H9 (cell line): ENCODE measurements at regions not wholly inside any gene's neighbourhood (a gene's known extent, or its start where the extent isn't known, plus 50 kb on each side); places are given as distances from the start of the nearest gene placed in this dataset.

Experiments
- DNase-seq: peaks from one replicate; pipeline ENCODE4 v3.0.0-alpha.2; 2017
- H2AFZ ChIP-seq: one replicate; pipeline ENCODE4 v1.6.1; 2013; ENCODE audit warnings: mild to moderate bottlenecking, low read length, control low read depth, moderate library complexity
- H2AK5ac ChIP-seq: 2 replicates; pipeline ENCODE4 v1.6.1; 2013; ENCODE audit warnings: low read length, control low read depth, mixed read lengths; ENCODE audit not compliant: insufficient read length
- H2BK120ac ChIP-seq: one replicate; pipeline ENCODE4 v1.6.1; 2013; ENCODE audit warnings: low read depth, mild to moderate bottlenecking, low read length, control low read depth, inconsistent platforms; ENCODE audit not compliant: poor library complexity, severe bottlenecking
- H2BK12ac ChIP-seq: 2 replicates; pipeline ENCODE4 v1.6.1; 2013; ENCODE audit warnings: low read length, control low read depth, mixed read lengths, low read depth; ENCODE audit not compliant: insufficient read length
- H2BK15ac ChIP-seq: 2 replicates; pipeline ENCODE4 v1.6.1; 2013; ENCODE audit warnings: low read depth, low read length, control low read depth
- H2BK20ac ChIP-seq: one replicate; pipeline ENCODE4 v1.6.1; 2013; ENCODE audit warnings: low read depth, mild to moderate bottlenecking, low read length, control low read depth, inconsistent platforms; ENCODE audit not compliant: poor library complexity, severe bottlenecking
- H2BK5ac ChIP-seq: 2 replicates; pipeline ENCODE4 v1.6.1; 2013; ENCODE audit warnings: low read length, control low read depth, mixed read lengths; ENCODE audit not compliant: insufficient read length
- H3K14ac ChIP-seq: 2 replicates; pipeline ENCODE4 v1.6.1; 2013; ENCODE audit warnings: low read length, control low read depth; ENCODE audit not compliant: insufficient read depth
- H3K18ac ChIP-seq: 2 replicates; pipeline ENCODE4 v1.6.1; 2013; ENCODE audit warnings: low read depth, mild to moderate bottlenecking, mixed read lengths, low read length, control low read depth; ENCODE audit not compliant: insufficient read length
- H3K23ac ChIP-seq: 2 replicates; pipeline ENCODE4 v1.6.1; 2013; ENCODE audit warnings: low read length, control low read depth, mixed read lengths, low read depth; ENCODE audit not compliant: insufficient read length
- H3K23me2 ChIP-seq: 2 replicates; pipeline ENCODE4 v1.6.1; 2013; ENCODE audit warnings: low read depth, mild to moderate bottlenecking, mixed read lengths, low read length, control low read depth; ENCODE audit not compliant: insufficient read length, poor library complexity, severe bottlenecking
- H3K27ac ChIP-seq: 2 replicates; pipeline ENCODE4 v1.5.1; 2013; ENCODE audit warnings: low read length, control low read depth, mixed read lengths, low read depth; ENCODE audit not compliant: insufficient read length
- H3K27me3 ChIP-seq: 2 replicates; pipeline ENCODE4 v1.6.1; 2013; ENCODE audit warnings: low read length, control low read depth, inconsistent platforms; ENCODE audit not compliant: insufficient read depth
- H3K4ac ChIP-seq: 2 replicates; pipeline ENCODE4 v1.6.1; 2013; ENCODE audit warnings: low read depth, mild to moderate bottlenecking, control low read depth, inconsistent platforms, low read length, moderate library complexity
- H3K4me1 ChIP-seq: 2 replicates; pipeline ENCODE4 v1.6.1; 2013; ENCODE audit warnings: low read length, control low read depth, inconsistent platforms; ENCODE audit not compliant: insufficient read depth
- H3K4me2 ChIP-seq: 2 replicates; pipeline ENCODE4 v1.6.1; 2013; ENCODE audit warnings: low read length, control low read depth, mixed read lengths; ENCODE audit not compliant: insufficient read length, insufficient read depth
- H3K56ac ChIP-seq: 2 replicates; pipeline ENCODE4 v1.6.1; 2013; ENCODE audit warnings: low read depth, mild to moderate bottlenecking, mixed read lengths, low read length, control low read depth; ENCODE audit not compliant: insufficient read length
- H3K79me1 ChIP-seq: 2 replicates; pipeline ENCODE4 v1.6.1; 2013; ENCODE audit warnings: low read depth, mild to moderate bottlenecking, moderate library complexity, low read length, control low read depth, inconsistent platforms; ENCODE audit not compliant: insufficient read depth, poor library complexity, severe bottlenecking
- H3K79me2 ChIP-seq: 2 replicates; pipeline ENCODE4 v1.6.1; 2013; ENCODE audit warnings: low read length, control low read depth, inconsistent platforms; ENCODE audit not compliant: insufficient read depth
- H3K9ac ChIP-seq: 2 replicates; pipeline ENCODE4 v1.6.1; 2013; ENCODE audit warnings: low read length, control low read depth, mixed read lengths; ENCODE audit not compliant: insufficient read length; ENCODE audit errors: extremely low read depth
- H3K9me3 ChIP-seq: one replicate; pipeline ENCODE4 v1.6.1; 2013; ENCODE audit warnings: low read depth, low read length, inconsistent platforms; ENCODE audit not compliant: control insufficient read depth
- H3T11ph ChIP-seq: one replicate; pipeline ENCODE4 v1.6.1; 2013; ENCODE audit warnings: mild to moderate bottlenecking, low read length, control low read depth, inconsistent platforms
- H4K20me1 ChIP-seq: one replicate; pipeline ENCODE4 v1.6.1; 2013; ENCODE audit not compliant: control insufficient read depth, insufficient read length, insufficient read depth
- H4K5ac ChIP-seq: 2 replicates; pipeline ENCODE4 v1.6.1; 2013; ENCODE audit warnings: low read depth, mild to moderate bottlenecking, mixed read lengths, low read length, control low read depth; ENCODE audit not compliant: insufficient read length
- H4K8ac ChIP-seq: replicated peaks from 2 replicates; pipeline ENCODE4 v1.6.1; 2013; ENCODE audit warnings: low read length, control low read depth, mixed read lengths, low read depth; ENCODE audit not compliant: insufficient read length
- H4K91ac ChIP-seq: 2 replicates; pipeline ENCODE4 v1.6.1; 2013; ENCODE audit warnings: low read depth, mild to moderate bottlenecking, moderate library complexity, mixed read lengths, low read length, control low read depth; ENCODE audit not compliant: insufficient read length
- H3K27ac Mint-ChIP-seq, 3 experiments: 2 replicates in 2 of 3; 3 replicates in 1 of 3; pipeline ENCODE4 v1.8.0; 2020 to 2021; ENCODE audit warnings: mixed read lengths in 3 of 3, mild to moderate bottlenecking in 1 of 3, moderate library complexity in 1 of 3
- H3K27me3 Mint-ChIP-seq: 2 replicates; pipeline ENCODE4 v1.8.0; 2021; ENCODE audit warnings: low read depth, mild to moderate bottlenecking, moderate library complexity, mixed read lengths
- H3K36me3 Mint-ChIP-seq, 3 experiments: 2 replicates in 2 of 3; 3 replicates in 1 of 3; pipeline ENCODE4 v1.8.0; 2020 to 2021; ENCODE audit warnings: low read depth in 3 of 3, mixed read lengths in 3 of 3; ENCODE audit not compliant: insufficient read depth in 1 of 3
- H3K4me1 Mint-ChIP-seq, 2 experiments: 2 replicates each; pipeline ENCODE4 v1.8.0; 2020; ENCODE audit warnings: mixed read lengths in 2 of 2
- H3K4me3 Mint-ChIP-seq, 2 experiments: 2 replicates in 1 of 2; 3 replicates in 1 of 2; pipeline ENCODE4 v1.8.0; 2020 to 2021; ENCODE audit warnings: mild to moderate bottlenecking in 2 of 2, mixed read lengths in 2 of 2, moderate library complexity in 1 of 2
- H3K9me3 Mint-ChIP-seq, 2 experiments: 2 replicates in 1 of 2; 3 replicates in 1 of 2; pipeline ENCODE4 v1.8.0; 2020; ENCODE audit warnings: mild to moderate bottlenecking in 2 of 2, mixed read lengths in 2 of 2, moderate library complexity in 1 of 2
- CTCF ChIP-seq: fragments of 200-600 bp; sonication (generic); conservative IDR thresholded peaks from 3 replicates; pipeline ENCODE4 v1.8.0; 2021; ENCODE audit warnings: antibody characterized with exemption, mild to moderate bottlenecking
- WGBS: extraction: QIAGEN DNeasy Blood & Tissue Kit; methylation state at CpG from one replicate; pipeline ENCODE4 v1.1.7; 2013; ENCODE audit warnings: missing lambda C conversion rate, low lambda C conversion rate, mixed read lengths; ENCODE audit not compliant: insufficient read length; ENCODE audit errors: extremely low coverage; 5-methylcytosine and 5-hydroxymethylcytosine counted together

GRCh38 chr13:73167028-73167820 lies 108.4 kb downstream of the KLF5 start:
- no peak overlapping the region for H2BK20ac ChIP-seq
- H3K27ac ChIP-seq: no peak overlapping the region
- H3K18ac ChIP-seq: no peak overlapping the region
- no peak overlapping the region for H3K9ac ChIP-seq
- no CpG with 5 or more reads among the region's 4 CpGs for WGBS
- H2AK5ac ChIP-seq: no peak overlapping the region
- H3K4me1 Mint-ChIP-seq: peaks cover 18 to 30% of the 10 kb centered on the region in 2 experiments
- H3K4me3 Mint-ChIP-seq: no peak overlapping the region
- H4K5ac ChIP-seq: no peak overlapping the region
- H3K4ac ChIP-seq: no peak overlapping the region
- H3K79me1 ChIP-seq: no peaks in the 10 kb centered on the region
- no peak for TF ChIP-seq CTCF
- no peaks in the 10 kb centered on the region for H3K9me3 Mint-ChIP-seq
- H4K20me1 ChIP-seq: no peaks in the 10 kb centered on the region
- H3K56ac ChIP-seq: no peak overlapping the region
- H2BK120ac ChIP-seq: no peak overlapping the region
- no peak for DNase-seq
- H3K27me3 Mint-ChIP-seq: no peaks in the 10 kb centered on the region
- H2AFZ ChIP-seq: no peak overlapping the region
- H3K27me3 ChIP-seq: no peaks in the 10 kb centered on the region
- no peaks in the 10 kb centered on the region for H3K23me2 ChIP-seq
- peaks cover 3% of the 10 kb centered on the region; the same call in 1 of the 2 replicates for H3K4me1 ChIP-seq
- H3T11ph ChIP-seq: no peak overlapping the region
- H2BK15ac ChIP-seq: no peak overlapping the region
- no peak overlapping the region for H3K4me2 ChIP-seq
- H3K36me3 Mint-ChIP-seq: no peaks in the 10 kb centered on the region; a peak in 1 of 7 replicates
- H2BK5ac ChIP-seq: no peak overlapping the region
- no peak overlapping the region for H3K14ac ChIP-seq
- no peak overlapping the region for H3K27ac Mint-ChIP-seq
- H4K91ac ChIP-seq: no peak overlapping the region
- H2BK12ac ChIP-seq: no peak overlapping the region
- no peak overlapping the region for H3K23ac ChIP-seq
- no peaks in the 10 kb centered on the region for H3K9me3 ChIP-seq
- H4K8ac ChIP-seq: no peak overlapping the region
- no peaks in the 10 kb centered on the region for H3K79me2 ChIP-seq
